ENCODE measurements at regions not wholly inside any gene's neighbourhood (a gene's known extent, or its start where the extent isn't known, plus 50 kb on each side); places are given as distances from the start of the nearest gene placed in this dataset.

GRCh38 chr3:46576-46975 lies 150.0 kb upstream of the CHL1 start:
- TF ChIP-seq, protein P1, sequence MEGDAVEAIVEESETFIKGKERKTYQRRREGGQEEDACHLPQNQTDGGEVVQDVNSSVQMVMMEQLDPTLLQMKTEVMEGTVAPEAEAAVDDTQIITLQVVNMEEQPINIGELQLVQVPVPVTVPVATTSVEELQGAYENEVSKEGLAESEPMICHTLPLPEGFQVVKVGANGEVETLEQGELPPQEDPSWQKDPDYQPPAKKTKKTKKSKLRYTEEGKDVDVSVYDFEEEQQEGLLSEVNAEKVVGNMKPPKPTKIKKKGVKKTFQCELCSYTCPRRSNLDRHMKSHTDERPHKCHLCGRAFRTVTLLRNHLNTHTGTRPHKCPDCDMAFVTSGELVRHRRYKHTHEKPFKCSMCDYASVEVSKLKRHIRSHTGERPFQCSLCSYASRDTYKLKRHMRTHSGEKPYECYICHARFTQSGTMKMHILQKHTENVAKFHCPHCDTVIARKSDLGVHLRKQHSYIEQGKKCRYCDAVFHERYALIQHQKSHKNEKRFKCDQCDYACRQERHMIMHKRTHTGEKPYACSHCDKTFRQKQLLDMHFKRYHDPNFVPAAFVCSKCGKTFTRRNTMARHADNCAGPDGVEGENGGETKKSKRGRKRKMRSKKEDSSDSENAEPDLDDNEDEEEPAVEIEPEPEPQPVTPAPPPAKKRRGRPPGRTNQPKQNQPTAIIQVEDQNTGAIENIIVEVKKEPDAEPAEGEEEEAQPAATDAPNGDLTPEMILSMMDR (IDR thresholded peaks at IDR 0.05): no peak
- no peak for TF ChIP-seq ZFX (IDR thresholded peaks at IDR 0.05; ENCODE audit: borderline replicate concordance)
